ENCODE measurements at regions not wholly inside any gene's neighbourhood (a gene's known extent, or its start where the extent isn't known, plus 50 kb on each side); places are given as distances from the start of the nearest gene placed in this dataset.
"Not testable (repeated sequence)": the region's sequence is repeated elsewhere in the genome, so short reads cannot be mapped to it uniquely, and the experiment has no call there.

GRCh38 chr1:239987103-239987745, 104.5 kb upstream of the FMN2 start:
- Histone ChIP-seq H3K9me3 (no peaks in the 10 kb centered on the region), H3K4me3 (no peak overlapping the region), H3K27me3 (no peaks in the 10 kb centered on the region), H3K9ac (ENCODE audit: low read depth in 2 of 2, low read length in 2 of 2) (no peak overlapping the region), H3K4me1 (no peaks in the 10 kb centered on the region), H3K36me3 (no peaks in the 10 kb centered on the region), H3K27ac (no peak overlapping the region)
- peak; percentile 76 for TF ChIP-seq CTCF (IDR thresholded peaks at IDR 0.05)
- intact Hi-C loops (cut with DNase I) = no loop called here
- peak; percentile 30 for DNase-seq

- no peaks in the 10 kb centered on the region for H3K9me3 ChIP-seq
- intact Hi-C loops (cut with DNase I) = loop anchor here (2.0 kb wide), 1 partner anchor 39 kb away; no protein-coding TSS in a partner anchor
Measured at GRCh38 chr1:239989990-239990389, 101.7 kb upstream of the FMN2 start.

GRCh38 chr1:239992566-239992965, 99.1 kb upstream of the FMN2 start:
- H3K4me3 ChIP-seq; H3K4me1 ChIP-seq; H3K9ac ChIP-seq (ENCODE audit: low read depth in 2 of 2, low read length in 2 of 2); H3K27ac ChIP-seq; H3K36me3 ChIP-seq; DNase-seq; H3K9me3 ChIP-seq; intact Hi-C loops (cut with DNase I): not testable (repeated sequence)
- peaks cover 13% of the 10 kb centered on the region for H3K27me3 ChIP-seq

More at GRCh38 chr1:239989990-239990389, 101.7 kb upstream of the FMN2 start:
- peaks cover 3% of the 10 kb centered on the region for H3K27me3 ChIP-seq
- no peaks in the 10 kb centered on the region for H3K36me3 ChIP-seq
- H3K27ac ChIP-seq = no peak overlapping the region
- no peaks in the 10 kb centered on the region for H3K4me1 ChIP-seq
- no peak overlapping the region for H3K4me3 ChIP-seq
- no peak overlapping the region for H3K9ac ChIP-seq (ENCODE audit: low read depth in 2 of 2, low read length in 2 of 2)
- DNase-seq = no peak
- no peak for TF ChIP-seq CTCF (IDR thresholded peaks at IDR 0.05)

GRCh38 chr1:239993366-239993765, 98.3 kb upstream of the FMN2 start:
- intact Hi-C loops (cut with DNase I) = no loop called here
- no peak overlapping the region for H3K9ac ChIP-seq (ENCODE audit: low read depth in 2 of 2, low read length in 2 of 2)
- no peak for TF ChIP-seq CTCF (IDR thresholded peaks at IDR 0.05)

GRCh38 chr1:239995281-239995680, 96.4 kb upstream of the FMN2 start:
- no peak for TF ChIP-seq CTCF (IDR thresholded peaks at IDR 0.05)
- DNase-seq = no peak
- Histone ChIP-seq H3K36me3 (no peaks in the 10 kb centered on the region), H3K9ac (ENCODE audit: low read depth in 2 of 2, low read length in 2 of 2) (no peak overlapping the region), H3K4me3 (no peak overlapping the region), H3K4me1 (no peaks in the 10 kb centered on the region), H3K9me3 (no peaks in the 10 kb centered on the region), H3K27ac (no peak overlapping the region), H3K27me3 (peaks cover 30% of the 10 kb centered on the region)
- intact Hi-C loops (cut with DNase I) = no loop called here

More at GRCh38 chr1:239993366-239993765, 98.3 kb upstream of the FMN2 start:
- no peak for DNase-seq
- no peak overlapping the region for H3K4me3 ChIP-seq
- H3K27me3 ChIP-seq = peaks cover 21% of the 10 kb centered on the region
- no peaks in the 10 kb centered on the region for H3K36me3 ChIP-seq
- no peaks in the 10 kb centered on the region for H3K4me1 ChIP-seq
- no peak overlapping the region for H3K27ac ChIP-seq
- H3K9me3 ChIP-seq = no peaks in the 10 kb centered on the region

GRCh38 chr1:239997160-239997514, 94.5 kb upstream of the FMN2 start:
- H3K9me3 ChIP-seq = no peaks in the 10 kb centered on the region
- no peak overlapping the region for H3K27ac ChIP-seq
- DNase-seq = no peak
- no peak for TF ChIP-seq CTCF (IDR thresholded peaks at IDR 0.05)
- H3K4me1 ChIP-seq = no peaks in the 10 kb centered on the region
- H3K27me3 ChIP-seq = peaks cover 30% of the 10 kb centered on the region
- intact Hi-C loops (cut with DNase I) = no loop called here
- no peak overlapping the region for H3K4me3 ChIP-seq
- H3K9ac ChIP-seq (ENCODE audit: low read depth in 2 of 2, low read length in 2 of 2) = no peak overlapping the region
- no peaks in the 10 kb centered on the region for H3K36me3 ChIP-seq

Measured in colonic mucosa (tissue), 4 donors.